ENCODE measurements at regions not wholly inside any gene's neighbourhood (a gene's known extent, or its start where the extent isn't known, plus 50 kb on each side); places are given as distances from the start of the nearest gene placed in this dataset.
A peak's percentile ranks its signal among the peaks of the same experiment; 100 is the strongest.
"Not testable (repeated sequence)": the region's sequence is repeated elsewhere in the genome, so short reads cannot be mapped to it uniquely, and the experiment has no call there.

- Histone ChIP-seq H3K36me3 (no peaks in the 10 kb centered on the region), H3K4me3 (no peak overlapping the region), H3K9me3 (peaks cover 0 to 3% (median 0%) of the 10 kb centered on the region in 11 donors), H3K27me3 (no peaks in the 10 kb centered on the region), H3K27ac (no peak overlapping the region), H3K4me1 (peaks cover 0 to 8% (median 0%) of the 10 kb centered on the region in 9 donors)
- WGBS, 2 donors = 24 to 25% methylated on average over 1 of the region's 1 CpG
- DNase-seq (no peak), ATAC-seq (no peak)
- TF ChIP-seq CTCF (IDR thresholded peaks at IDR 0.05) = no peak
- intact Hi-C loops (cut with DNase I) = no loop called here
Measured at GRCh38 chr11:37978647-37979046, 1380.6 kb upstream of the RAG2 start.

GRCh38 chr11:37973941-37974340 lies 1375.9 kb upstream of the RAG2 start:
- Histone ChIP-seq H3K36me3 (no peaks in the 10 kb centered on the region), H3K4me3 (no peak overlapping the region), H3K27ac (no peak overlapping the region), H3K9me3 (peaks cover 0 to 4% (median 0%) of the 10 kb centered on the region in 11 donors), H3K4me1 (peaks cover 0 to 7% (median 0%) of the 10 kb centered on the region in 9 donors), H3K27me3 (no peaks in the 10 kb centered on the region)
- ATAC-seq (no peak), DNase-seq (no peak)
- intact Hi-C loops (cut with DNase I) = no loop called here
- 48 to 58% methylated on average over 2 of the region's 2 CpGs for WGBS, 2 donors
- TF ChIP-seq CTCF (IDR thresholded peaks at IDR 0.05) = no peak

- ATAC-seq (no peak), DNase-seq (no peak)
- peaks cover 0 to 5% (median 0%) of the 10 kb centered on the region in 9 donors for H3K4me1 ChIP-seq
- peak overlapping the region in 3 of 10 donors; percentile 3 to 19 (median 7) for H3K27ac ChIP-seq
- WGBS, 2 donors = 37 to 50% methylated on average over 2 of the region's 2 CpGs
- H3K4me3 ChIP-seq = no peak overlapping the region
- H3K27me3 ChIP-seq = no peaks in the 10 kb centered on the region
- no peak for TF ChIP-seq CTCF (IDR thresholded peaks at IDR 0.05)
- H3K9me3 ChIP-seq = peaks cover 0 to 4% (median 0%) of the 10 kb centered on the region in 11 donors
- intact Hi-C loops (cut with DNase I) = loop anchor here in 1 of 10 donors (1.0 kb wide), 1 partner anchor 22 kb away; no protein-coding TSS in a partner anchor
- H3K36me3 ChIP-seq = no peaks in the 10 kb centered on the region
Measured at GRCh38 chr11:37972691-37973090, 1374.7 kb upstream of the RAG2 start.

- 61 to 64% methylated on average over 4 of the region's 4 CpGs for WGBS, 2 donors
Measured at GRCh38 chr11:37969336-37969735, 1371.3 kb upstream of the RAG2 start.

GRCh38 chr11:37968148-37968547 lies 1370.1 kb upstream of the RAG2 start:
- 67 to 68% methylated on average over 10 of the region's 10 CpGs for WGBS, 2 donors
- DNase-seq (no peak), ATAC-seq (no peak)
- no peak for TF ChIP-seq CTCF (IDR thresholded peaks at IDR 0.05)
- H3K9me3 ChIP-seq = peaks cover 0 to 4% (median 0%) of the 10 kb centered on the region in 11 donors
- no peaks in the 10 kb centered on the region for H3K27me3 ChIP-seq
- no peak overlapping the region for H3K27ac ChIP-seq
- no peaks in the 10 kb centered on the region for H3K36me3 ChIP-seq
- intact Hi-C loops (cut with DNase I) = no loop called here
- no peak overlapping the region for H3K4me3 ChIP-seq
- peaks cover 0 to 4% (median 0%) of the 10 kb centered on the region in 9 donors for H3K4me1 ChIP-seq

More at GRCh38 chr11:37969336-37969735, 1371.3 kb upstream of the RAG2 start:
- H3K36me3 ChIP-seq; H3K9me3 ChIP-seq; H3K27ac ChIP-seq; H3K27me3 ChIP-seq; H3K4me1 ChIP-seq; intact Hi-C loops (cut with DNase I); ATAC-seq; H3K4me3 ChIP-seq; DNase-seq: not testable (repeated sequence)

Data from heart right ventricle (tissue), 16 donors.